GM21526 (cell line): ENCODE measurements at regions not wholly inside any gene's neighbourhood (a gene's known extent, or its start where the extent isn't known, plus 50 kb on each side); places are given as distances from the start of the nearest gene placed in this dataset.

Experiments
- ATAC-seq: cut with Tn5 transposase; IDR thresholded peaks from one replicate; pipeline ENCODE4 v1.9.1; 2021; ENCODE audit warnings: moderate library complexity; ENCODE audit not compliant: unreplicated experiment, low FRiP score

DNA sequence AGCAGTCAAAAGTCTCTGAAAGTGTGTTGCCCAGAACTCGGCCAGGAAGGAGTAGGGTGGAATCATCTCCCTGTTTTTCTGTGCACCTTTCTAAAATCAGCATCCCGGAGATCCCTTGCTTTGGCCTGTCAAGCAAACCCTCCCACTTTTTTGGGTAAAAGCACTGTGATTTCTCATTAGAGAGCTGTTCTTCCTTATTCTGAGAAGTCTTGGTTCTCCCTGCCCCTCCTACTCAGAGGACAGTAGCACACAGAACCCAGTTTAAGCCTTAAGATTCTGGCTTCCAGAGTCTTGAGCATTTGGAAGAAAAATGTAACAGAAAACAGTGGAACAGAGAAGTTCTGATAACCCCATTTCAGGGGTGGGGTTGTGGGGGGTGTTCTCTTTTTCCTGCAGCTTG lies 52.6 kb upstream of the KATNAL1 start:
- no peak for ATAC-seq

GRCh38 chr13:30360586-30360985 lies 53.2 kb upstream of the KATNAL1 start:
- ATAC-seq, result no peak

- no peak for ATAC-seq
These were observed 54.8 kb upstream of the KATNAL1 start for GRCh38 chr13:30362005-30362788.

DNA sequence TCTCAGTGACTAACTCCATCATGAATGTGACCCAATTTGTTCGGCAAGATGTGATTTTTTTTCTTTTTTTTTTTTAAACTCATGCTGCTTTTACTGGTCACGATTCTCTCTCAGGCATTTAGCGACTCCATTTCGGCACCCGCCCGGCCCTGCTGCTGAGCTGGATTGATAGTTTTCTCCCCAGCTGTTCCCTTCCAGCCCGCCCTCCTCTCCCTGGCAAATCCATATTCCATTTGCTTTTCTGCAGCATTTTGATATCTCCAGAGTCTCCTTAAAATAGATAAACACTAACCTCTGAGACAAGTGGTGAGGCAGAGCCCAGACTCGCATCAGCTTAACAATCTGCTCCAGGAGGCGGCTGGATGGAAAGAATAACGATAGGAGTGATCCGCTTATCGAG lies 55.5 kb upstream of the KATNAL1 start:
- ATAC-seq, result no peak

GRCh38 chr13:30363725-30364124 lies 56.4 kb upstream of the KATNAL1 start:
- ATAC-seq, result no peak

DNA sequence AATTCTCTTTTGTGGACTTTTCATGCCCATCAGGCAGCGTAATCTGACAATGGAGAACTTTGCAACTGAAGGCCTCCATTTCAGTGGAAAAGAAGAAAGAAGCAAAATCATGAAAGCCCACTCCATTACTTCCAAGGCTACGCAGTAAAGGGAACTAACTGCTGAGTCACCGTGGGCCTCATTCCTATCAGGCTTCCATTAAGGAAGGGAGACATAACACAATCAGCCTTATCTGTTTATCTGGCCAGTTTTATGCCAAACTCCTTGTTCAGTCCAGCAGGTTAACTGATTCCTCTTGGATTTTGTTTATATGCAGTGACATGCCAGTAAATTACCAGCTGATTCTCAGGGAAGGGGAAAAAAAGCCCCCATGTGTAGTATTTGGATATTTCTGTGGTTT lies 56.8 kb upstream of the KATNAL1 start:
- no peak for ATAC-seq

DNA sequence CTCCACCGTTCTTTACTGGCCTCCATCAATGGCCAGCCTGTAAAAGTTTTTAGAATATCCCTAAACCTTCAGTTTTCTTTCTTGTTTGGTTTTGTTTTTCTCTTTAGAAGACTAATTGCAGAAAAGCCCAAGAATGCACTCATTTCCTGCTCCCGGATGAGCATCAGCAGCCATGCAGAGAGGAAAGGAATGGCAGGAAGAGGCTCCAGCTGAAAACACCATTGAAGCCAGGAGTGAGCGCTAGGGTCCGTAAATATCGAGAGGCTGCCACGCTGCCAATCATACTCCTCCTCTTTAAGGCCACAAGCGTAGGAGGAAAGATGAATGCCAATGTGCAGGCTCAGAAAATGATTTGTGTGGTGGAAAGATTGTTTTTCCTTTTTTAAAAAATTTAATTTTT lies 57.4 kb upstream of the UBE2L5 start:
- ATAC-seq, result no peak

DNA sequence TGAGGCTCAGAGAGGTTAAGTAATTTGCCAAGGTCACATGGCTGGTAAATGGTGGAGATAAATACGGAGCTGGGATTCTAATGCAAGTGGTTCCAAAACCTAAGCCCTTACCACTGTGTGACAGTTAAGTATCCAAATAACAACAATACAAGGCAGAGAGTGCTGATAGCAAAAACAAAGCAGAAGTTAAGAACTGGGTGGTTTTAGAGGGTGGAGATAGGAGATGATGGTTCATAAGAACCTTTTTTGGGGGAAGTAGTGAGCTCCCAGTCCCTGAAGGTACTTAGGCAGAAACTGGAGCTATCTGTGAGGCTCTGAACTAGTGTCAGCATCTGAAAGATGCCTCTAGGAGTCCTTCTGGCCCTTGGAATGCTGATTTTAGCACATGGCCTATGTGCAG lies 56.2 kb upstream of the UBE2L5 start:
- no peak for ATAC-seq

DNA sequence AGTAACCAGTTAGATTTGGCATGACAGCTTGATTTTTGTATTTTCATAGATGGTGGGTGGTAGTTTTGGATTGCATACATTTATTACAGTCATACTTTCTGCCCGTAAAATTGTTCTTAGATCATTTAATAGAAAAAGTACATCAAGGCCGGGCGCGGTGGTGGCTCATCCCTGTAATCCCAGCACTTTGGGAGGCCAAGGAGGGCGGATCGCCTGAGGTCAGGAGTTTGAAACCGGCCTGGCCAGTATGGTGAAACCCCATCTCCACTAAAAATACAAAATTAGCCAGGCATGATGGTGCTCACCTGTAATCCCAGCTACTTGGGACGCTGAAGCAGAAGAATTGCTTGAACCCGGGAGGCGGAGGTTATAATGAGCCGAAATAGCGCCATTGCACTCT lies 55.0 kb upstream of the UBE2L5 start:
- ATAC-seq, result no peak

DNA sequence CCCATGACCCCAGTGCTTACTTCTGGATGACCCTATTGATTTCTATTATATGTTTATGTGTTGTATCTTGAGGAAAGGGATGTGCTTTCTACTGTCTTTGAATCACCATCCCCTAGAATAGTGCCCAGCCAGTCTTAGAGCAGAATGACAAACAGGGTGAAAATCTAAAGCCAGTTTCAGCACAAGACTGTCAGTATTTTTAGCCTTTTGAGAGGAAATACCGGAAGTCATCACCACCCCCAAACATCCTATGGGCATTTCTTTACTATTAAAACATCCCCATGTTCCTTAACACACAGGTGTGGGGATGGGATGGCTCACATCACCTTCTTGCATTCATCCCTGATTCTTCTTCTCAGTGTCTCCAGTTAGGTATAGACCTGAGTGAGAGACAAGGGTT lies 52.1 kb upstream of the UBE2L5 start:
- no peak for ATAC-seq

DNA sequence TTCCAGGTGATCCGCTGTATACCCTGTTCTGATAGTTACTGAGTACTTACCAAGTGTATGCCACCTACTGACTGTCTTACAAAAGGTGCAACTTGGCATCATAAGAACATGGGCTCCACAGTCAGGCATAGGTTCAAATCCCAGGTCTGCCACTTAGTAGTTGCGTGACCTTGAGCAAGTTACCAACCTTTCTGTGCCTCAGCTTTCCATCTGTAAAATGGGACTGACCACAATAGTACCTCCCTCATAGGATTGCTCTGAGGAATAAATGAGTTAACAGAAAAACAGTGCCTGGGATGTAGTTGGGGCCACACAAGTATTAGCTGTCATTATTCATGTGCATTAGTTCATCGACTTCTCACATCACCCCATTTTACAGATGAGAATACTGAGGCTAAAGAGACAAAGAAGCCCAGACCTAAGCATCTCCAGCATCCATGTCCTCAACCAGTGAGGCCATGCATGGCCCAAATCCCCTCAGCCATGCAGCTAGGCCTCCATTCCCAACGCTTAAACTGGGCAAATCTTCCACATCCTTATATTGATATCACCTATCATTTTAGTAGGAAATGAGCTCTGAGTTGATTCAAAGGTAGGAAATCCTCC lies 51.3 kb upstream of the UBE2L5 start:
- ATAC-seq, result no peak

DNA sequence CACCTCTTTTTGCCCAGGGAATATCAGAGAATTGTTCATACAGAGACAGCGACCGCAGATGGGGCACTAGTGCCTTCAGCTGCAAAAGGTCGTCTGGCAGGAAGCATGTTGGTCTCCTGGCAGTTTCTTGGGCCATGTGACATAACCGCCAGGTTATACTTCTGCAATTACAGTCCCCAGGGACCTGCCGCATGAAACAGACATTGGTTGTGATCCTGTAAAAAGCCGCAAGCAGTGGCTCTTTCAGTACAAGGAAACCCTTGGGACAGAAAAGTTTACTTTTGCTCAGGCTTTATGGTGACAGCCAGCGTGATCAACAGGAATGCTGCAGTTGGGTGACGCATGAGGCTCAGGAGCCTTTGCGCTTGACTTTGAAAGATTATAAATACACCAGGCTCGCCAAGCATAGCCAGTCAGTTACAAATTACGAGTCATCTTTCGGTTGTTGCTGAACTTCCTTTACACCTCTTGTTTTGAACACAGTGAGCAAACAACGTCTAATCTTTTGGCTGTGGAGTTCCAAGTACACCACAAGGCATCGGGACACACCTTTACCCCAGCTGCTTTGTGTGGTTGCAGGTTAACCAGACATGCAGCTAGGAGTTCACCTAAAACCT lies 50.5 kb upstream of the UBE2L5 start:
- peak; percentile 67 for ATAC-seq
